ENCODE measurements at regions not wholly inside any gene's neighbourhood (a gene's known extent, or its start where the extent isn't known, plus 50 kb on each side); places are given as distances from the start of the nearest gene placed in this dataset.

DNA sequence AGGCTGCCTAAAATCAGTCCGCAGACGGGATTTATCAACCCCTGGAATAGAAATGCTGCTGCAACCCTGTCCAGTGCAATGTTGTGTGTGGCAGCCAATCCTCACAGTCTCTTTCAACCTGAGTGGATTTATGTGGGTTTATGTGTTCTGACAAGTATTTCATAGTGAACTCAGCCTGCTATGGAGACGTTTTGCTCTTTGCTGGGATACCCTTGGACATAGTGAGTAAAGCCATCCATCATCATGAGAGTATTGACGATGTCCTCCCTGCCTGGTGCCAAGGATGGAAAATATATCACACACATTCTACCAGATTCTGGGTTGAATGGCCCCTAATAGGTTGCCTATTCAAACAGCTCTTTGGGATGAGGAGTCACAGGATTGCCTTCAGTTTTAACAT lies 219.1 kb downstream of the SOCS6 start:
- TF ChIP-seq MYC (IDR thresholded peaks at IDR 0.05; ENCODE audit: low read depth, low read length): no peak
- TF ChIP-seq, protein P1, sequence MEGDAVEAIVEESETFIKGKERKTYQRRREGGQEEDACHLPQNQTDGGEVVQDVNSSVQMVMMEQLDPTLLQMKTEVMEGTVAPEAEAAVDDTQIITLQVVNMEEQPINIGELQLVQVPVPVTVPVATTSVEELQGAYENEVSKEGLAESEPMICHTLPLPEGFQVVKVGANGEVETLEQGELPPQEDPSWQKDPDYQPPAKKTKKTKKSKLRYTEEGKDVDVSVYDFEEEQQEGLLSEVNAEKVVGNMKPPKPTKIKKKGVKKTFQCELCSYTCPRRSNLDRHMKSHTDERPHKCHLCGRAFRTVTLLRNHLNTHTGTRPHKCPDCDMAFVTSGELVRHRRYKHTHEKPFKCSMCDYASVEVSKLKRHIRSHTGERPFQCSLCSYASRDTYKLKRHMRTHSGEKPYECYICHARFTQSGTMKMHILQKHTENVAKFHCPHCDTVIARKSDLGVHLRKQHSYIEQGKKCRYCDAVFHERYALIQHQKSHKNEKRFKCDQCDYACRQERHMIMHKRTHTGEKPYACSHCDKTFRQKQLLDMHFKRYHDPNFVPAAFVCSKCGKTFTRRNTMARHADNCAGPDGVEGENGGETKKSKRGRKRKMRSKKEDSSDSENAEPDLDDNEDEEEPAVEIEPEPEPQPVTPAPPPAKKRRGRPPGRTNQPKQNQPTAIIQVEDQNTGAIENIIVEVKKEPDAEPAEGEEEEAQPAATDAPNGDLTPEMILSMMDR (IDR thresholded peaks at IDR 0.05; ENCODE audit: low read depth, low read length): no peak
- no peak for TF ChIP-seq POLR2A (IDR thresholded peaks at IDR 0.05; ENCODE audit: extremely low read depth, insufficient read length)
- TF ChIP-seq, protein P2, sequence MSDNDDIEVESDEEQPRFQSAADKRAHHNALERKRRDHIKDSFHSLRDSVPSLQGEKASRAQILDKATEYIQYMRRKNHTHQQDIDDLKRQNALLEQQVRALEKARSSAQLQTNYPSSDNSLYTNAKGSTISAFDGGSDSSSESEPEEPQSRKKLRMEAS (IDR thresholded peaks at IDR 0.05; ENCODE audit: low read depth, low read length): no peak
- no peak overlapping the region for H3K4me3 ChIP-seq (ENCODE audit: low read depth, low read length)
- no peak for DNase-seq (ENCODE audit: low read depth)

DNA sequence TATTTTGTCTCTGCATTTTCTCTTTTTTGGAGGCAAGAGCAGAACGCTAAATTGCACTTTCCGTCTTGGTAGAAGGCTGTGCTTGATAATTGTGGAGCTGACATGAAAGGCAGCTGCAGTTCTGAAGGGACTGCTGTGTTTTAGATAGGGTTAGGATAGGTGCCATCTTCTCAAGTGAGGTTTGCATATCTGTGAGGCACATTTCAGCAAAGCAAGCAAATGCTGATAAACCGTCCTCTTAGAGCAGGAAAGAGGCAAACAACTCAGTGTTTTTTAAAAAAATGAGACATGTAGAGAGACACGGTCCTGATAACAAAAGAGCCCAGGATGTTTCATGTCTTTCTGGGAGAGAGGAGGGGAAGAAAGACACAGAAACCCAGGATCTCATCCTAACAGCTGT lies 217.7 kb downstream of the SOCS6 start:
- DNase-seq (ENCODE audit: low read depth): no peak
- TF ChIP-seq MYC (IDR thresholded peaks at IDR 0.05; ENCODE audit: low read depth, low read length): no peak
- TF ChIP-seq, protein P1 (IDR thresholded peaks at IDR 0.05; ENCODE audit: low read depth, low read length): no peak
- TF ChIP-seq POLR2A (IDR thresholded peaks at IDR 0.05; ENCODE audit: extremely low read depth, insufficient read length): no peak
- TF ChIP-seq, protein P2 (IDR thresholded peaks at IDR 0.05; ENCODE audit: low read depth, low read length): no peak
- H3K4me3 ChIP-seq (ENCODE audit: low read depth, low read length): no peak overlapping the region

DNA sequence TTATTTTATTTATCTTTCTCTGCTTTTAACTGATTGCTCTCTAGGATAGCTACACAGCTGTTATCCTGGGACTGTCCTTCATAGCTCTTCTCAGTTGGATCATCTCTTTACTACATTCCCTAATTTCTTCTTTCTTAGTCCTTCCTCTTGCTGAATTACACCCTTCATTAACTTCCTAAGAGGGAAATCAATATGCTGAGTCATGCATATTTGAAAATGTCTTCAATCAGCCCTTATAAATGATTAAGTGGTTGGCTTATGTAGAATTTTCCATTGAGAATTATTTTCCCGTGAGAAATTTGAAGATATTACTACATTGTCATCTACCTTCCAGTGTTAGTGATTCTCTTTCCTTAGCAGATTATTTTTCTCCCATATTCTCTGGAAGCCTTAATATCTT lies 214.2 kb downstream of the SOCS6 start:
- H3K4me3 ChIP-seq (ENCODE audit: low read depth, low read length): no peak overlapping the region
- DNase-seq (ENCODE audit: low read depth): no peak
- TF ChIP-seq, protein P2 (IDR thresholded peaks at IDR 0.05; ENCODE audit: low read depth, low read length): no peak
- TF ChIP-seq MYC (IDR thresholded peaks at IDR 0.05; ENCODE audit: low read depth, low read length) (no peak), POLR2A (IDR thresholded peaks at IDR 0.05; ENCODE audit: extremely low read depth, insufficient read length) (no peak)
- TF ChIP-seq, protein P1 (IDR thresholded peaks at IDR 0.05; ENCODE audit: low read depth, low read length): no peak

DNA sequence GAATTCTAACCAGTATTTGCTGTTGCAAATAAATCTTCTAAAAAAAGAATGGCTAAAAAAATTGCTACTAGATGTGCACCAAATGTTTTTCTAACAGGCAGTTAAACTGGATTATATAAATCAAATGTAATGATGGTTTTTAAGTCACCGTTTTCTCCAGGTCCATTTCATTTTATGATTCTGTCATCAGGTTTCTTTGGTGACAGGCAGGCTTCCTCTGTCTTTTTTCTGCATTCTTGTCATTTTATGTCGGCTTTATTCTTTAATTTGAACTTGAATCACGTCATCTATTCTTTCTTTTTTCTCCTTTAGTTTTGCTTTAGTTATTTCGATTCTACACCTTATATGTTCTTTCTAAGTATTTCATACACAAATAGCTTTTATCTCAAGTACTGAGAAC lies 212.5 kb downstream of the SOCS6 start:
- no peak for DNase-seq (ENCODE audit: low read depth)
- TF ChIP-seq, protein P1 (IDR thresholded peaks at IDR 0.05; ENCODE audit: low read depth, low read length): no peak
- no peak for TF ChIP-seq MYC (IDR thresholded peaks at IDR 0.05; ENCODE audit: low read depth, low read length)
- TF ChIP-seq POLR2A (IDR thresholded peaks at IDR 0.05; ENCODE audit: extremely low read depth, insufficient read length): no peak
- TF ChIP-seq, protein P2 (IDR thresholded peaks at IDR 0.05; ENCODE audit: low read depth, low read length): no peak
- no peak overlapping the region for H3K4me3 ChIP-seq (ENCODE audit: low read depth, low read length)

DNA sequence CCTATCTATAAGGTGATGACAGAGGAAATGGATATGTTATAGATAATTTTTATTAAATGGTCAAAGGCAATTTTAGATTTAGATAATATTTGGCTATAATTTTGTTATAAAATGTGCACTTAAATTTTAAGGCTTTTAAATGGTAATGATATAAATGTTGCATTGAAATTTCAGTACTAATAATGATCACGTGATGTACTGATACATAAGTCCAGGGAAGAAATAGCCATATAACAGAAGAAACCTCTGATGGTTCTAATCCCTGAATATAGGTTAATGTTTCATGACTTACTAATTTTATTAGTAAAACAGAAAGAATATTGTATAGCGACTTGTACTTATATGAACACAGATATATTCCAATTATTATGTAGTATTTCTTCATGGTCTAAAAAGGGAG lies 211.9 kb downstream of the SOCS6 start:
- DNase-seq (ENCODE audit: low read depth): no peak
- no peak for TF ChIP-seq POLR2A (IDR thresholded peaks at IDR 0.05; ENCODE audit: extremely low read depth, insufficient read length)
- TF ChIP-seq, protein P2 (IDR thresholded peaks at IDR 0.05; ENCODE audit: low read depth, low read length): no peak
- H3K4me3 ChIP-seq (ENCODE audit: low read depth, low read length): no peak overlapping the region

DNA sequence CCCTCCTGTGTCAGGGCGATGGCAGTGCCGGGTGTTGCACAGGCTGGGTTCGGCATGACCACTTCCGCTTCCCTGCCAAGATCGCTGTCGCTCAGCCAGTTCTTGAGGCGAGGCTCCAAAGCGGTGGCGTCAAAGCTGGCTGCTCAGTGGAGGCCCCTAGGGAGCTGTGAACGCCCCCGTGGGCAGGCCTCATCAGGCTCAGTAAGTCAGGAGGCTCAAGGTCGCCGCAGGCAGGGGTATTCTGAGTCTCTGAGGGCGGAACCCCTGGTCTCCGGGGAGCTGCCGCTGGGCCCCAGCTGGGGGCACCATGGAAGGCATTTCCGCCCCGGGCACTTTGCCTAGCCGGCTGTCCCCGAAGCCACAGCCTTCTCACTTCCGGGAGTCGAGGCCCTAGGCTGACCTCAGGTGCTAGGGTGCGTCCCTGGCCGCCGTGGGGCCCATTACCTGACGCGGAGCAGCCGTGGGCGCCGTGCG lies 210.4 kb downstream of the SOCS6 start:
- TF ChIP-seq MYC (IDR thresholded peaks at IDR 0.05; ENCODE audit: low read depth, low read length) (no peak), POLR2A (IDR thresholded peaks at IDR 0.05; ENCODE audit: extremely low read depth, insufficient read length) (no peak)
- TF ChIP-seq, protein P1 (IDR thresholded peaks at IDR 0.05; ENCODE audit: low read depth, low read length): no peak
- TF ChIP-seq, protein P2 (IDR thresholded peaks at IDR 0.05; ENCODE audit: low read depth, low read length): peak; percentile 33
- peak overlapping the region; percentile 54 for H3K4me3 ChIP-seq (ENCODE audit: low read depth, low read length)
- DNase-seq (ENCODE audit: low read depth): peak; percentile 99

All from NB4 (cell line).